ENCODE measurements at regions not wholly inside any gene's neighbourhood (a gene's known extent, or its start where the extent isn't known, plus 50 kb on each side); places are given as distances from the start of the nearest gene placed in this dataset.

DNA sequence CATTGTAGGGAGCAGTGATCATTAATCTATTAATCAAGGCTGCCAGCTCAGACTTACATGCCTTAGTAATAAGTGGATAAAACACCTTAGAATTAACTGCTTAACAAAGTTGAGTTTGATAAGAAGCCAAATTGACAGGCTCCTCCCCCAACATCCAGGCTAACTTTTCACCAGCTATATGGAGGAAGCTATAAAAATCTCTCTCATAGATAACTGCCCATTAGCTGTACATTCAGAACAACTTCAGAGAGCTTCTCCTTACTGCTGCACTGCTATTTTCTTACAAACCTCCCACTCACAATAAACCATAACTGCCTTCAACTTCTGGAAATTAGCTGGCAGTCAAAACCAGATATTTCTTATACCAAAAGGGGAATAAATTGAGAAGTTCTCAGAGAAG, 364.1 kb downstream of the PRELID2 start:
- Histone ChIP-seq H3K9me3 (ENCODE audit: control insufficient read depth, low read depth, low read length) (no peaks in the 10 kb centered on the region), H2AFZ (ENCODE audit: control insufficient read depth, low read length) (no peak overlapping the region), H3K36me3 (ENCODE audit: control insufficient read depth in 2 of 2, extremely low read depth in 1 of 2, insufficient read depth in 2 of 2, low read length in 2 of 2) (no peaks in the 10 kb centered on the region), H3K79me2 (ENCODE audit: control insufficient read depth, insufficient read depth, low read length) (no peaks in the 10 kb centered on the region), H3K27ac (ENCODE audit: control insufficient read depth, insufficient read depth, low read length) (no peak overlapping the region), H4K20me1 (ENCODE audit: control insufficient read depth, extremely low read depth, insufficient read depth, low read length) (no peaks in the 10 kb centered on the region), H3K27me3 (ENCODE audit: control insufficient read depth, extremely low read depth, insufficient read depth, low read length) (no peaks in the 10 kb centered on the region), H3K9me1 (ENCODE audit: control insufficient read depth, extremely low read depth, insufficient read depth, low read length) (no peaks in the 10 kb centered on the region), H3K4me1 (ENCODE audit: control insufficient read depth, extremely low read depth, insufficient read depth, low read length) (no peaks in the 10 kb centered on the region), H3K9ac (ENCODE audit: control insufficient read depth, extremely low read depth, insufficient read depth, low read length) (no peak overlapping the region), H3K4me3 (ENCODE audit: control insufficient read depth in 2 of 3, extremely low read depth in 1 of 3, insufficient read depth in 2 of 3, low read depth in 1 of 3, low read length in 3 of 3) (no peak overlapping the region), H3K4me2 (ENCODE audit: control insufficient read depth, extremely low read depth, insufficient read depth, low read depth, low read length) (no peak overlapping the region)
- FAIRE-seq (no peak), DNase-seq (ENCODE audit: low read depth, low spot score) (no peak)
- dilution Hi-C loops (cut with MboI; ENCODE audit: extremely low pct_ligation_motif_present, low sequenced_read_pairs): no loop called here
- TF ChIP-seq EZH2 (IDR thresholded peaks at IDR 0.05; ENCODE audit: low read length): no peak
- TF ChIP-seq, protein P1, sequence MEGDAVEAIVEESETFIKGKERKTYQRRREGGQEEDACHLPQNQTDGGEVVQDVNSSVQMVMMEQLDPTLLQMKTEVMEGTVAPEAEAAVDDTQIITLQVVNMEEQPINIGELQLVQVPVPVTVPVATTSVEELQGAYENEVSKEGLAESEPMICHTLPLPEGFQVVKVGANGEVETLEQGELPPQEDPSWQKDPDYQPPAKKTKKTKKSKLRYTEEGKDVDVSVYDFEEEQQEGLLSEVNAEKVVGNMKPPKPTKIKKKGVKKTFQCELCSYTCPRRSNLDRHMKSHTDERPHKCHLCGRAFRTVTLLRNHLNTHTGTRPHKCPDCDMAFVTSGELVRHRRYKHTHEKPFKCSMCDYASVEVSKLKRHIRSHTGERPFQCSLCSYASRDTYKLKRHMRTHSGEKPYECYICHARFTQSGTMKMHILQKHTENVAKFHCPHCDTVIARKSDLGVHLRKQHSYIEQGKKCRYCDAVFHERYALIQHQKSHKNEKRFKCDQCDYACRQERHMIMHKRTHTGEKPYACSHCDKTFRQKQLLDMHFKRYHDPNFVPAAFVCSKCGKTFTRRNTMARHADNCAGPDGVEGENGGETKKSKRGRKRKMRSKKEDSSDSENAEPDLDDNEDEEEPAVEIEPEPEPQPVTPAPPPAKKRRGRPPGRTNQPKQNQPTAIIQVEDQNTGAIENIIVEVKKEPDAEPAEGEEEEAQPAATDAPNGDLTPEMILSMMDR (optimal IDR thresholded peaks at IDR 0.05 in 1 of 3, IDR thresholded peaks at IDR 0.05 in 1 of 3, conservative IDR thresholded peaks at IDR 0.05 in 1 of 3; ENCODE audit: extremely low read depth in 1 of 3, insufficient read depth in 2 of 3, low read length in 3 of 3): no peak

DNA sequence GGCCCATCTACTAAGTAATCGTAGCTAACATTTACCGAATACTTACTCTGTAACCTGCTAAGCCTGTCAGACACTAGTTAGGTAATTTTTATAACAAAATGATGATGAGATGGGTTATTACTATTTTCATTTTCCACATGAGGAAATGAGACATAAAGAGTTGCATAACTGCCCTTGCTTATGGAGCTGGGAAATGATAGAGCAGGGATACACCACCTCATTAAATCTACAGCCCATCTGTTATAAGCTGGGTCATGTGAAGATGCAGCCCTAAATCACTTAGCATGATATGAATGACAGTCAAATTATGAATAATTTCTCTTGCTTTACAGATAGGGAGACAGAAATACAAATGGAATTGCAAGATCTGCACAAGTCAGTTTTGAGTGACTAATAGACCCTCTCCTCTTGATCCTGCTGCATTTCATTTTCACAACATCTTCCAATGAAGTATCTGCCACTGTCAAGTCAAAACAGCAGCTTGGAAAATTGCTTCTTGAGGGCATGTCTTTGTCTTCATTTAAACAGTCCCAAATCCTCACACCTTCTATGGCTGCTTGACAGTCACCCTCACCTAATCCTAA, 364.7 kb downstream of the PRELID2 start:
- H3K27me3 ChIP-seq (ENCODE audit: control insufficient read depth, extremely low read depth, insufficient read depth, low read length): no peaks in the 10 kb centered on the region
- H3K9me1 ChIP-seq (ENCODE audit: control insufficient read depth, extremely low read depth, insufficient read depth, low read length): no peaks in the 10 kb centered on the region
- H3K27ac ChIP-seq (ENCODE audit: control insufficient read depth, insufficient read depth, low read length): no peak overlapping the region
- H3K4me1 ChIP-seq (ENCODE audit: control insufficient read depth, extremely low read depth, insufficient read depth, low read length): no peaks in the 10 kb centered on the region
- no peak overlapping the region for H3K9ac ChIP-seq (ENCODE audit: control insufficient read depth, extremely low read depth, insufficient read depth, low read length)
- no peak for DNase-seq (ENCODE audit: low read depth, low spot score)
- TF ChIP-seq, protein P1 (optimal IDR thresholded peaks at IDR 0.05 in 1 of 3, IDR thresholded peaks at IDR 0.05 in 1 of 3, conservative IDR thresholded peaks at IDR 0.05 in 1 of 3; ENCODE audit: extremely low read depth in 1 of 3, insufficient read depth in 2 of 3, low read length in 3 of 3): no peak
- TF ChIP-seq EZH2 (IDR thresholded peaks at IDR 0.05; ENCODE audit: low read length): no peak
- no peak overlapping the region for H3K4me3 ChIP-seq (ENCODE audit: control insufficient read depth in 2 of 3, extremely low read depth in 1 of 3, insufficient read depth in 2 of 3, low read depth in 1 of 3, low read length in 3 of 3)
- H3K79me2 ChIP-seq (ENCODE audit: control insufficient read depth, insufficient read depth, low read length): no peaks in the 10 kb centered on the region
- FAIRE-seq: no peak
- no peaks in the 10 kb centered on the region for H3K36me3 ChIP-seq (ENCODE audit: control insufficient read depth in 2 of 2, extremely low read depth in 1 of 2, insufficient read depth in 2 of 2, low read length in 2 of 2)
- no peaks in the 10 kb centered on the region for H4K20me1 ChIP-seq (ENCODE audit: control insufficient read depth, extremely low read depth, insufficient read depth, low read length)
- H3K4me2 ChIP-seq (ENCODE audit: control insufficient read depth, extremely low read depth, insufficient read depth, low read depth, low read length): no peak overlapping the region
- no peak overlapping the region for H2AFZ ChIP-seq (ENCODE audit: control insufficient read depth, low read length)
- dilution Hi-C loops (cut with MboI; ENCODE audit: extremely low pct_ligation_motif_present, low sequenced_read_pairs): no loop called here
- H3K9me3 ChIP-seq (ENCODE audit: control insufficient read depth, low read depth, low read length): no peaks in the 10 kb centered on the region

Measured in keratinocyte (primary cell).